IPS-18a (cell line): ENCODE measurements at regions not wholly inside any gene's neighbourhood (a gene's known extent, or its start where the extent isn't known, plus 50 kb on each side); places are given as distances from the start of the nearest gene placed in this dataset.

Experiments used
- H3K27ac ChIP-seq: one replicate; pipeline ENCODE4 v1.5.1; 2013; ENCODE audit warnings: low read length
- H3K27me3 ChIP-seq: one replicate; pipeline ENCODE4 v1.6.1; 2013; ENCODE audit warnings: mild to moderate bottlenecking, low read length; ENCODE audit not compliant: control insufficient read depth, insufficient read depth
- H3K36me3 ChIP-seq: one replicate; pipeline ENCODE4 v1.6.1; 2013; ENCODE audit warnings: low read depth, low read length; ENCODE audit not compliant: control insufficient read depth
- H3K4me1 ChIP-seq: one replicate; pipeline ENCODE4 v1.6.1; 2013; ENCODE audit warnings: low read depth, low read length; ENCODE audit not compliant: control insufficient read depth
- H3K4me3 ChIP-seq: one replicate; pipeline ENCODE4 v1.5.1; 2013; ENCODE audit warnings: low read length
- H3K9ac ChIP-seq: one replicate; pipeline ENCODE4 v1.6.1; 2013; ENCODE audit warnings: mild to moderate bottlenecking, low read length, moderate library complexity
- H3K9me3 ChIP-seq: one replicate; pipeline ENCODE4 v1.6.1; 2013; ENCODE audit warnings: low read depth, low read length; ENCODE audit not compliant: control insufficient read depth

- Histone ChIP-seq H3K4me1 (no peaks in the 10 kb centered on the region), H3K27ac (no peak overlapping the region), H3K9ac (no peak overlapping the region), H3K4me3 (no peak overlapping the region), H3K27me3 (no peaks in the 10 kb centered on the region), H3K36me3 (no peaks in the 10 kb centered on the region), H3K9me3 (no peaks in the 10 kb centered on the region)
Observed at GRCh38 chr2:196224756-196225155, 53.4 kb upstream of the STK17B start.

- H3K36me3 ChIP-seq = no peaks in the 10 kb centered on the region
- H3K9ac ChIP-seq = no peak overlapping the region
- H3K9me3 ChIP-seq = no peaks in the 10 kb centered on the region
- no peaks in the 10 kb centered on the region for H3K27me3 ChIP-seq
- no peak overlapping the region for H3K27ac ChIP-seq
- H3K4me3 ChIP-seq = no peak overlapping the region
- H3K4me1 ChIP-seq = no peaks in the 10 kb centered on the region
Observed at GRCh38 chr2:196225213-196225612, 53.8 kb upstream of the STK17B start.

GRCh38 chr2:196226058-196226706 is 54.8 kb upstream of the STK17B start:
- no peak overlapping the region for H3K27ac ChIP-seq
- H3K4me3 ChIP-seq = no peak overlapping the region
- no peaks in the 10 kb centered on the region for H3K36me3 ChIP-seq
- H3K27me3 ChIP-seq = no peaks in the 10 kb centered on the region
- H3K9ac ChIP-seq = no peak overlapping the region
- no peaks in the 10 kb centered on the region for H3K4me1 ChIP-seq
- H3K9me3 ChIP-seq = no peaks in the 10 kb centered on the region

- Histone ChIP-seq H3K4me3 (no peak overlapping the region), H3K9ac (no peak overlapping the region), H3K36me3 (no peaks in the 10 kb centered on the region), H3K27me3 (no peaks in the 10 kb centered on the region), H3K4me1 (no peaks in the 10 kb centered on the region), H3K27ac (no peak overlapping the region), H3K9me3 (no peaks in the 10 kb centered on the region)
Observed at GRCh38 chr2:196226707-196227065, 55.3 kb upstream of the STK17B start.

- H3K4me3 ChIP-seq = no peak overlapping the region
- no peaks in the 10 kb centered on the region for H3K9me3 ChIP-seq
- no peaks in the 10 kb centered on the region for H3K4me1 ChIP-seq
- no peak overlapping the region for H3K9ac ChIP-seq
- H3K27ac ChIP-seq = no peak overlapping the region
- no peaks in the 10 kb centered on the region for H3K36me3 ChIP-seq
- no peaks in the 10 kb centered on the region for H3K27me3 ChIP-seq
Observed at GRCh38 chr2:196229013-196229412, 57.6 kb upstream of the STK17B start.

- Histone ChIP-seq H3K9ac (no peak overlapping the region), H3K9me3 (no peaks in the 10 kb centered on the region), H3K36me3 (no peaks in the 10 kb centered on the region), H3K27me3 (no peaks in the 10 kb centered on the region), H3K27ac (no peak overlapping the region), H3K4me3 (no peak overlapping the region), H3K4me1 (no peaks in the 10 kb centered on the region)
Observed at GRCh38 chr2:196230061-196230854, 58.9 kb upstream of the STK17B start.

- Histone ChIP-seq H3K9me3 (no peaks in the 10 kb centered on the region), H3K9ac (no peak overlapping the region), H3K4me1 (no peaks in the 10 kb centered on the region), H3K27ac (no peak overlapping the region), H3K4me3 (no peak overlapping the region), H3K27me3 (no peaks in the 10 kb centered on the region), H3K36me3 (no peaks in the 10 kb centered on the region)
Observed at GRCh38 chr2:196233021-196233804, 61.8 kb upstream of the STK17B start.

GRCh38 chr2:196233805-196234475 is 62.6 kb upstream of the STK17B start:
- Histone ChIP-seq H3K36me3 (no peaks in the 10 kb centered on the region), H3K4me1 (no peaks in the 10 kb centered on the region), H3K4me3 (no peak overlapping the region), H3K27ac (no peak overlapping the region), H3K27me3 (no peaks in the 10 kb centered on the region), H3K9ac (no peak overlapping the region), H3K9me3 (no peaks in the 10 kb centered on the region)

- Histone ChIP-seq H3K27ac (no peak overlapping the region), H3K9ac (no peak overlapping the region), H3K36me3 (no peaks in the 10 kb centered on the region), H3K4me3 (no peak overlapping the region), H3K9me3 (no peaks in the 10 kb centered on the region), H3K27me3 (no peaks in the 10 kb centered on the region), H3K4me1 (no peaks in the 10 kb centered on the region)
Observed at GRCh38 chr2:196234672-196235071, 63.3 kb upstream of the STK17B start.

- no peaks in the 10 kb centered on the region for H3K27me3 ChIP-seq
- H3K36me3 ChIP-seq = no peaks in the 10 kb centered on the region
- H3K27ac ChIP-seq = no peak overlapping the region
- no peak overlapping the region for H3K9ac ChIP-seq
- H3K4me3 ChIP-seq = no peak overlapping the region
- H3K9me3 ChIP-seq = no peaks in the 10 kb centered on the region
- H3K4me1 ChIP-seq = no peaks in the 10 kb centered on the region
Observed at GRCh38 chr2:196238836-196239380, 67.5 kb upstream of the STK17B start.
